B cell (primary cell): ENCODE measurements at regions not wholly inside any gene's neighbourhood (a gene's known extent, or its start where the extent isn't known, plus 50 kb on each side); places are given as distances from the start of the nearest gene placed in this dataset.

Source experiments
- ATAC-seq: fragments of 200-7000 bp; cut with Tn5 transposase; one replicate; pipeline ENCODE4 v1.10.0; 2021; ENCODE audit warnings: low read depth, mild to moderate bottlenecking, moderate number of reproducible peaks, moderate library complexity
- CTCF ChIA-PET: fragments of 350-600 bp; sonication (Branson Sonifier 250); formaldehyde crosslinking; loops from one replicate; lab custom pipeline; 2021; ENCODE audit warnings: antibody characterized with exemption, inconsistent platforms; lab: Charles Lee
- POLR2A ChIA-PET: fragments of 350-600 bp; sonication (Branson Sonifier 250); formaldehyde crosslinking; loops from one replicate; lab custom pipeline; 2021; ENCODE audit warnings: antibody characterized with exemption; lab: Charles Lee
- DNase-seq: peaks from one replicate; pipeline ENCODE4 v3.0.0; 2013
- H2AFZ ChIP-seq: 2 replicates; pipeline ENCODE4 v1.6.1; 2012; ENCODE audit warnings: mild to moderate bottlenecking, low read depth, low read length; ENCODE audit not compliant: insufficient read depth, poor library complexity, severe bottlenecking
- H3K27ac ChIP-seq, 2 donors: 1 replicate in 1 of 2; 2 replicates in 1 of 2; pipeline ENCODE4 v1.5.1; 2012 to 2013; ENCODE audit warnings: low read length in 2 of 2, mild to moderate bottlenecking in 2 of 2, moderate library complexity in 1 of 2
- H3K27me3 ChIP-seq, 4 experiments: fragments of 200-600 bp in 1 of 4; sonication (generic) in 1 of 4; replicated peaks in 1 of 4; 1 replicate in 2 of 4; 2 replicates in 2 of 4; pipeline versions ENCODE4 v1.6.1 to v1.7.0; 2013 to 2016; ENCODE audit warnings: low read length in 3 of 4, mild to moderate bottlenecking in 2 of 4, mixed read lengths in 1 of 4, moderate library complexity in 1 of 4; ENCODE audit not compliant: insufficient read depth in 4 of 4, control insufficient read depth in 3 of 4; ENCODE audit errors: control extremely low read depth in 1 of 4
- H3K36me3 ChIP-seq, 2 experiments: replicated peaks in 1 of 2; 1 replicate in 1 of 2; 2 replicates in 1 of 2; pipeline versions ENCODE4 v1.6.1 to v1.7.1; 2013; ENCODE audit warnings: low read length in 1 of 2; ENCODE audit not compliant: insufficient read depth in 2 of 2, control insufficient read depth in 1 of 2; ENCODE audit errors: control extremely low read depth in 1 of 2, extremely low read depth in 1 of 2
- H3K4me1 ChIP-seq, 2 donors: fragments of 200-600 bp in 1 of 2; sonication (generic) in 1 of 2; 1 replicate in 1 of 2; 2 replicates in 1 of 2; pipeline versions ENCODE4 v1.5.1 to v1.6.1; 2013 to 2017; ENCODE audit warnings: low read length in 2 of 2; ENCODE audit not compliant: control insufficient read depth in 2 of 2, insufficient read depth in 2 of 2
- H3K4me2 ChIP-seq: replicated peaks from 2 replicates; pipeline ENCODE3; 2012; ENCODE audit warnings: mild to moderate bottlenecking, low read depth, low read length; ENCODE audit not compliant: poor library complexity, severe bottlenecking
- H3K4me3 ChIP-seq, 5 experiments: fragments of 200-600 bp in 1 of 5; sonication (generic) in 1 of 5; 1 replicate in 3 of 5; 2 replicates in 2 of 5; pipeline versions ENCODE4 v1.5.1 to v1.7.0; 2011 to 2016; ENCODE audit warnings: low read length in 4 of 5, mild to moderate bottlenecking in 4 of 5, low read depth in 2 of 5, control low read depth in 1 of 5, moderate library complexity in 1 of 5; ENCODE audit not compliant: insufficient read depth in 1 of 5; ENCODE audit errors: control extremely low read depth in 1 of 5, extremely low read depth in 1 of 5
- H3K79me2 ChIP-seq: fragments of 200-600 bp; sonication (generic); one replicate; pipeline ENCODE4 v1.6.0; 2016; ENCODE audit warnings: low read length; ENCODE audit not compliant: control insufficient read depth, insufficient read depth
- H3K9ac ChIP-seq: fragments of 200-600 bp; sonication (generic); 2 replicates; pipeline ENCODE4 v1.6.1; 2017; ENCODE audit warnings: mild to moderate bottlenecking, low read length, moderate library complexity
- H3K9me3 ChIP-seq, 3 donors: one replicate each; pipeline versions ENCODE4 v1.6.1 to v1.7.1; 2013; ENCODE audit warnings: low read length in 2 of 3; ENCODE audit not compliant: control insufficient read depth in 2 of 3, insufficient read depth in 1 of 3; ENCODE audit errors: control extremely low read depth in 1 of 3
- H4K20me1 ChIP-seq: 2 replicates; pipeline ENCODE4 v1.6.0; 2012; ENCODE audit warnings: mild to moderate bottlenecking, low read length; ENCODE audit not compliant: insufficient read depth, control insufficient read depth, poor library complexity, severe bottlenecking
- H3K27ac Mint-ChIP-seq: one replicate; pipeline ENCODE4 v1.8.0; 2021; ENCODE audit warnings: mixed read lengths
- H3K27me3 Mint-ChIP-seq: one replicate; pipeline ENCODE4 v1.8.0; 2021; ENCODE audit warnings: mixed read lengths
- H3K4me1 Mint-ChIP-seq: one replicate; pipeline ENCODE4 v1.8.0; 2021; ENCODE audit warnings: mixed read lengths
- H3K4me3 Mint-ChIP-seq: one replicate; pipeline ENCODE4 v1.8.0; 2021; ENCODE audit warnings: mixed read lengths
- H3K9me3 Mint-ChIP-seq: one replicate; pipeline ENCODE4 v1.8.0; 2022; ENCODE audit warnings: mixed read lengths; ENCODE audit not compliant: insufficient read depth
- EZH2 ChIP-seq: IDR thresholded peaks from 2 replicates; pipeline ENCODE4 v1.6.1; 2012; ENCODE audit warnings: borderline replicate concordance, low read depth, mild to moderate bottlenecking, moderate library complexity, low read length; ENCODE audit not compliant: insufficient read depth, poor library complexity, severe bottlenecking
- WGBS: methylation state at CpG from one replicate; pipeline ENCODE4 v1.1.5; 2013; ENCODE audit warnings: missing lambda C conversion rate; ENCODE audit not compliant: insufficient coverage; 5-methylcytosine and 5-hydroxymethylcytosine counted together
- intact Hi-C: fragments of 100-400 bp; cut with micrococcal nuclease; formaldehyde crosslinking; loops from one replicate; pipeline ENCODE4 v1.10.0; 2022
- TF ChIP-seq, protein P1 (sequence below): fragments of 200-600 bp; IDR thresholded peaks from one replicate; pipeline ENCODE4 v1.8.0; 2022; ENCODE audit warnings: antibody characterized with exemption, mild to moderate bottlenecking

GRCh38 chr3:70876154-70876553 lies 563.7 kb upstream of the MDFIC2 start:
- Histone ChIP-seq H4K20me1 (no peaks in the 10 kb centered on the region), H3K79me2 (no peaks in the 10 kb centered on the region), H2AFZ (no peak overlapping the region), H3K36me3 (no peaks in the 10 kb centered on the region), H3K27me3 (no peaks in the 10 kb centered on the region), H3K27ac (no peak overlapping the region), H3K9me3 (peaks cover 0 to 10% (median 7%) of the 10 kb centered on the region in 3 donors), H3K4me2 (no peak overlapping the region), H3K4me1 (no peaks in the 10 kb centered on the region), H3K4me3 (no peak overlapping the region), H3K9ac (no peak overlapping the region)
- no CpG with 5 or more reads among the region's 3 CpGs for WGBS
- H3K4me3 Mint-ChIP-seq, result no peak overlapping the region
- peaks cover 17% of the 10 kb centered on the region for H3K9me3 Mint-ChIP-seq
- no peak for TF ChIP-seq EZH2
- ATAC-seq (no peak), DNase-seq (no peak)
- ChIA-PET CTCF (no interaction called here), POLR2A (no interaction called here)
- H3K4me1 Mint-ChIP-seq, result no peaks in the 10 kb centered on the region
- peaks cover 19% of the 10 kb centered on the region for H3K27me3 Mint-ChIP-seq
- intact Hi-C loops, result no loop called here
- H3K27ac Mint-ChIP-seq, result no peak overlapping the region

- CTCF ChIA-PET, result no interaction called here
Observed at GRCh38 chr3:70874196-70874595, 561.8 kb upstream of the MDFIC2 start.

More at GRCh38 chr3:70874196-70874595, 561.8 kb upstream of the MDFIC2 start:
- H3K27ac ChIP-seq, result no peak overlapping the region
- peaks cover 17% of the 10 kb centered on the region for H3K27me3 Mint-ChIP-seq
- no peaks in the 10 kb centered on the region for H3K79me2 ChIP-seq
- POLR2A ChIA-PET, result no interaction called here
- peaks cover 14% of the 10 kb centered on the region for H3K9me3 Mint-ChIP-seq
- H3K4me3 ChIP-seq, result no peak overlapping the region
- no peaks in the 10 kb centered on the region for H3K27me3 ChIP-seq
- peaks cover 3 to 7% (median 7%) of the 10 kb centered on the region in 3 donors for H3K9me3 ChIP-seq
- H3K36me3 ChIP-seq, result no peaks in the 10 kb centered on the region
- WGBS, result no CpG with 5 or more reads among the region's 3 CpGs
- intact Hi-C loops, result no loop called here
- H3K9ac ChIP-seq, result no peak overlapping the region
- H3K4me1 ChIP-seq, result no peaks in the 10 kb centered on the region
- no peaks in the 10 kb centered on the region for H3K4me1 Mint-ChIP-seq
- H3K4me3 Mint-ChIP-seq, result no peak overlapping the region
- DNase-seq (no peak), ATAC-seq (no peak)
- no peaks in the 10 kb centered on the region for H4K20me1 ChIP-seq
- no peak overlapping the region for H3K27ac Mint-ChIP-seq
- TF ChIP-seq EZH2, result no peak
- TF ChIP-seq, protein P1, sequence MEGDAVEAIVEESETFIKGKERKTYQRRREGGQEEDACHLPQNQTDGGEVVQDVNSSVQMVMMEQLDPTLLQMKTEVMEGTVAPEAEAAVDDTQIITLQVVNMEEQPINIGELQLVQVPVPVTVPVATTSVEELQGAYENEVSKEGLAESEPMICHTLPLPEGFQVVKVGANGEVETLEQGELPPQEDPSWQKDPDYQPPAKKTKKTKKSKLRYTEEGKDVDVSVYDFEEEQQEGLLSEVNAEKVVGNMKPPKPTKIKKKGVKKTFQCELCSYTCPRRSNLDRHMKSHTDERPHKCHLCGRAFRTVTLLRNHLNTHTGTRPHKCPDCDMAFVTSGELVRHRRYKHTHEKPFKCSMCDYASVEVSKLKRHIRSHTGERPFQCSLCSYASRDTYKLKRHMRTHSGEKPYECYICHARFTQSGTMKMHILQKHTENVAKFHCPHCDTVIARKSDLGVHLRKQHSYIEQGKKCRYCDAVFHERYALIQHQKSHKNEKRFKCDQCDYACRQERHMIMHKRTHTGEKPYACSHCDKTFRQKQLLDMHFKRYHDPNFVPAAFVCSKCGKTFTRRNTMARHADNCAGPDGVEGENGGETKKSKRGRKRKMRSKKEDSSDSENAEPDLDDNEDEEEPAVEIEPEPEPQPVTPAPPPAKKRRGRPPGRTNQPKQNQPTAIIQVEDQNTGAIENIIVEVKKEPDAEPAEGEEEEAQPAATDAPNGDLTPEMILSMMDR, result no peak
- H2AFZ ChIP-seq, result no peak overlapping the region
- no peak overlapping the region for H3K4me2 ChIP-seq
